CD4-positive, alpha-beta T cell treated with Interferon gamma for 1 hour (primary cell): ENCODE measurements at regions not wholly inside any gene's neighbourhood (a gene's known extent, or its start where the extent isn't known, plus 50 kb on each side); places are given as distances from the start of the nearest gene placed in this dataset.
"Not testable (repeated sequence)": the region's sequence is repeated elsewhere in the genome, so short reads cannot be mapped to it uniquely, and the experiment has no call there.

Experiments
- DNase-seq: peaks from one replicate; pipeline ENCODE4 v3.0.0-alpha.2; 2020

DNA sequence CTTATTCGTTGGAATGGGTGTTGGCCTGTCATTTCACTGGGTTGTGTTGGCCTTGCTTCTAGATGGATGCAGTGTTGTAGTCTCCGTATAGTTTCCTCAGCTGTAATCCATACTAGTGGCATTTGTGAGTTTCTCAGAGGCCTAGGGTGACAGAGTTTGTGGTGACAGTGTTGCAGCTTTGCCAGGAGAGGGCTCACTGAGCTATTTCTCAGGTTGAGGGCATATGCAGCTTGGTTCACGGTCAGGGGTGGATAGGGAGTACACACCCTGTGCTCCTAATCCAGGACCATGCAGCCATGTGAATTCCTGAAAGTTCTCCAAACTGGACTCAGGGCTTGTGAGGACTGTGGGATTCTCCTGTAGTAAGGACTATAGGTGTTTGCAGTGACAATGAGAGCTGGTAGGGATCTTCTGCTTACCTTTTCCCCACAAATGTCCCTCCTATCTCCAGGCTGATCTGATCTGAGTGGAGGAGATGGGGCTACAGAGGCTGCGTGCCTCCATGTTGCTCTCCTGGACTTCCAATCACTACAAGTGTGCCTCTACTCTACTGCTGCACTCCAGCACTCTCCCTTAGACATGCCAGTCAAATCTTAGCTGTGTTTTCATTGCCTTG, 229.0 kb downstream of the STK31 start:
- DNase-seq, result no peak

DNA sequence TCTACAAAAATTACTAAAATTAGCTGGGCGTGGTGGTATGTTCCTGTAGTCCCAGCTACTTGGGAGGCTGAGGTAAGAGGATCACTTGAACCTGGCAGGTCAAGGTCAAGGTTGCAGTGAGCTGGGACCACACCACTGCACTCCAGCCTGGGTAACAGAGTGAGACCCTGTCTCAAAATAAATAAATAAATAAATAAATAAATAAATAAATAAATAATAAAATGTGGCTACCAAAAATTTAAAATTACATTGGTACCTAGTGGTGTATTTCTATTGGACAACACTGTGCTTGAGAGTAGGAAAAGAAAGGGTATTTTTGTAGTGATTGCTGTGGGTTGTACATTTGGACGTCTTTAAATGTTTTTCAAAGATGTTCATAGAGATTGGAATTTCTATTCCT, 229.7 kb downstream of the STK31 start:
- not testable (repeated sequence) for DNase-seq

DNA sequence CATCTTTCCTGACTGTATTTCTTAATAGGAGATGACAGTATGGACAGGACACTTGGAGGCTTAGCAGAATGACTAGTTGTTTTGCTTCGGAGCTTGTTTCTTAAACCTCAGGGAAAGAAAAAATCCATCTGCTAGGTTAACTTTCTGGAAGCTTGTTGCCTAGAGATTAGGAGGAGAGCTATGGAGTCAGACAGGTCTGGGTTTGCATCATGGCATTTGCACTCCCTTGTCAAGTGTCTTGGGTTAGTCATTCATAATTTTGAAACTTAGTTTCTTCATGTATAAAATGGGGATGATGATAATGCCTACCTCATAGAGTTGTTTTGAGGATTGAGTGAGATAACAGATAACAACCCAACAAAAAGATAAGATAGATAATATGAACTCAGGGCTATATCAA, 231.5 kb downstream of the STK31 start:
- no peak for DNase-seq

DNA sequence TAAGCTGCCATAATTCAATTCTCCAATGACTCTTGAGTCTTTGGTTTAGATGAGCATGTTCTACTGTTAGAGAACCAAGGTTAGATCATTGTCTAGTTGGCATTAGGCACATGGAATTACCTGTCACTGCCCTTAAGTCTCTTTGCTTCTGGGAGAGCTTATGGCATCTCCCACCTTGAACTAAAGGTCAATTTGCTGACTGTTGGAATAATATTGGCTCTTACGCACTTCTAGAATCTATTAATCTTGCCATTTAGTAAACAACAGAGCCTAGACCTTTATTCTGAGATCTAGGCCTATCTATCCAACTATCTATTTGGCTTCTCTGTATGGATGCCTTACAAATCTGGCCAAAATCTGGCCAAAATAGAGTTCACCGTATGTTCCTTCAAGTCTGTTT, 232.0 kb downstream of the STK31 start:
- no peak for DNase-seq

DNA sequence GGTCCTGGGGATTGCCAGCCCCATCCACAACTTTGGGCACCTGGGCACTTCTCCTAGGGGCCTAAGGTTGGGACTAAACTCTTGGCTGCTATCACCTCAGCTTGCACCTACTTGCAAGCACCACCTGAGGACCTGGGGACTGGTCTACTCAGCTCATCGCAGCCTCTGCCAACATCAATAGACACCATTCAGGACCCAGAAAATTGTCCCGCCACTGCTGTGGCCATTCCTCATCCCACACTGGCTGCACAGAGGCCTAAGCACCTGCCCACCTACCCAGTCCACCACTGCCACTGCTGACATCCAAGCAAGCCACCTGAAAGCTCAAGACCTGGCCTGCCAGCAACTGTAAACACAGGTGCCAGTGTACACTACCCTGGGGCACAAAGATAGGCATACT, 234.1 kb downstream of the STK31 start:
- DNase-seq, result no peak

DNA sequence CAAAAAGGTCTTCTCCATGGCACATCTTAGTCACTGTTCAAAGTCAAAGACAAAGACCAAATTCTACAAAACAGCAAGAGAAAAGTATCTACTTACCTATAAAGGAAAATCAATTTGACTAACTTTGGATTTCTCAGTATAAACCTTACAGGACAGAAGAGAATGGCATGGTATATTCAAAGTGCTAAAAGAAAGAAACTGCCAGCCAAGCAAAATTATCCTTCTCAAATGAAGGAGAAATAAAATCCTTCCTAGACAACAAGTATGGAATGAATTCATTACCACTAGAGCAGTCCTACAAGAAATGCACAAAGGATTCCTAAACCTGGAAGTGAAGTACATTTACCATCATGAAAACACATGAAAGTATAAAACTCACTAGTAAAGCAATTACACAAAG, 235.5 kb downstream of the STK31 start:
- no peak for DNase-seq

DNA sequence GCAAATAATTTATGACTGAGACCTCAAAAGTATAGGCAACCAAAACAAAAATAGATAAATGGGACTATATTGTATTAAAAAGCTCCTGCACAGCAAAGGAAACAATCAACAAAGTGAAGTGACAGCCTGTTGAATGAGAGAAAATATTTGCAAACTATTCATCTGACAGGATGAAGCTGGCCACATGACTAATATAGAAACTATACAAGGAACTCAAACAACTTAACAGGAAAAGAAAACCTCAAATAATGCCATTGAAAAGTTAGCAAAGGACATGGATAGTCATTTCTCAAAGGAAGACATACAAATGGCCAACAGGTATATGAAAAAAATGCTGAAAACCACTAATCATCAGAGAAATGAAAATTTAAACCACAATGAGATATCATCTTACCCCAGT, 245.1 kb downstream of the STK31 start:
- no peak for DNase-seq

DNA sequence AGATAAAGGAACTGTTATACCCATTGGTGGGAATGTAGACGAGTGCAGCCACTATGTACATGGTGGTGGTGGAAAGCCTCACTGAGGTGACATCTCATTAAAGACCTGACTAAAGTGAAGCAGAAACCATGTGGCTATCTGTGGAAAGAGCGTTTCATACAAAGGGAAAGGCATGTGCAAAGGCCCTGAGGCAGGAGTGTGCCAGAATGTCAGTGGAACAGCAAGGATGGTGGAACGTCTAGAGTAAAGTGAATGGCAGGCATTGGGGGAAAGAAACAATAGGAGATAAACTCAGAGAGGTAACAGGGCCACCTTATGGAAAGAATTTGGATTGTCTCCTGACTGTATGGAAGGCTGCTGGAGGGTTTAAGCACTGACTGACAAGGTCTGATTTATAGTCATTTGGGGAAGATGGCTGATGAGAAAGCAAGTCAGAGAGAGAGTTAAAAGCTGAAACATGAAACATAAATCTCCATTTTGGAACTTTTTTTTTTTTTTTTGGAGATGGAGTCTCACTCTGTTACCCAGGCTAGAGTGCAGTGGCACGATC, 245.7 kb downstream of the STK31 start:
- DNase-seq, result no peak

DNA sequence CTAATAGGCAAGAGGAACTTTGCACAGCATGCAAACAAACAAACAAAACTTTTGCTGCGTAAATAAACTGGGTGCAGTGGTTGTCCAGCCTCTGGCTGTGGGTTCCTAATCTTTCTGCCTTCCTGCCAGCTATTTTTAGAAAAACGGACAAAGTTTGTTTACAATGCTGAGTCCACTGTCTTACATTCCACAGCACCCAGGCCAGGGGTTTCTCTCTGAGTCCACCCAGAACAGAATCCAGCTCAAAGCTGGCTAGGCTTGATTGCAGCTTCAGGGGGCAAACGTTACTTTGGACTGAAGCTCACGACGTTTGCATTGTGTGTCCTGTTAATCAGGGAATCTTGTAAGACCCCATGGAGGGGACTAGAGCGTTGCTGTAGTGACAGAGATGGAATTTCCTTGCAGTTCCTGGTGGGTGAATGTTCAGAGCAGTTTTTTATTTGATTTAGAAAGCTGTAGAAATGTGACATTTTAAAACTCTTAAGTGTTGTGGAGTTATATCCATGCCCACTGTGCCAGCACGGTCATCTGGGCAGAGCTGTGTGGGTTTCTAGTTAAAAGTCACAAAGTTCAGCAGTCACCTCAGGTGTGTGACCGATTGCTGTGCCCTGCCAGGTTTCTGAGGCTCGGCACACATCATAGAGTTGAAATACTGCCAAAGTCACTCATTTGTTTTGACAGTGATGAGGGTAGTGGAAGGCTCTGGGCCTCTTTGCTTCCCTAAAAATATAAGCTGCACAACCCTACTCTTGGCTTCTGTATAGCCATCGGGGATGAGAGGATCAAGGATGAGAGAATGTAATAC, 247.0 kb downstream of the STK31 start:
- DNase-seq, result no peak

DNA sequence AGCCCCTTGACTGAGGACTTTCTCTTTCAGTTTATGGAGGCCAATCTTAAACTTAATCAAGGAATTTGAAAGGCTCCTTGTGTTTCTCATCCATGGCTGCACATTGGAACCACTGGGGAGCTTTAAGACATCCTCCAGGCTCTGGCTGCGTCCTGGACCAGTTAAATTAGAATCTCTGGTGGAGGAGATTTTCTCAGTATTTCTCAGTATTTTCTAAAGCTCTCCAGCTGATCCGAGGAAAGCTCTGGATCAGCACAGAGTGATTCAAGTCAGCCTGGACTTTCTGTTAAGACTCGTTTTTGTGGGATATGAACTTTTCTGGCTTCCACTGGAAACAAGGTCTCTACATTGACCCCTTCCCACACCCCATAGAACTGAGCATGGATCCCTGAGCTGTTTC, 249.8 kb downstream of the STK31 start:
- DNase-seq, result no peak

DNA sequence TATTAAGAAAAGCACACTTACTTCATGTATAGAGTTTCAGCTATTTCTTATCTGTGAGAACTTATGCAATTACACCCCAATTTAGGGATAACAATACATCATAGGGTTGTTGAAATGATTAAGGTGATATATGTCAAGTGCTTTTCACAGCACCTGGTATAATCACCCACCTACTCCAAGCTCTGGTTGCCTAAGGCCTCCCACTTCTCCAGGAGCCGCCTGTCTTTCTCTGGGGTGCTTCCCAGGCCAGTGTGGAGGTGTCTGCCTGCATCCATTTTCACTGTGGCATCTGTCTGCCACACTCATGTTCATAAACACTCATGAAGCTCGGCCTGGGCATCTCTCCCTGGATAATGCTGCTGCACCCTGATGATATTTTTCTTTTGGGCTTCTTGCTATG, 250.3 kb downstream of the STK31 start:
- no peak for DNase-seq

DNA sequence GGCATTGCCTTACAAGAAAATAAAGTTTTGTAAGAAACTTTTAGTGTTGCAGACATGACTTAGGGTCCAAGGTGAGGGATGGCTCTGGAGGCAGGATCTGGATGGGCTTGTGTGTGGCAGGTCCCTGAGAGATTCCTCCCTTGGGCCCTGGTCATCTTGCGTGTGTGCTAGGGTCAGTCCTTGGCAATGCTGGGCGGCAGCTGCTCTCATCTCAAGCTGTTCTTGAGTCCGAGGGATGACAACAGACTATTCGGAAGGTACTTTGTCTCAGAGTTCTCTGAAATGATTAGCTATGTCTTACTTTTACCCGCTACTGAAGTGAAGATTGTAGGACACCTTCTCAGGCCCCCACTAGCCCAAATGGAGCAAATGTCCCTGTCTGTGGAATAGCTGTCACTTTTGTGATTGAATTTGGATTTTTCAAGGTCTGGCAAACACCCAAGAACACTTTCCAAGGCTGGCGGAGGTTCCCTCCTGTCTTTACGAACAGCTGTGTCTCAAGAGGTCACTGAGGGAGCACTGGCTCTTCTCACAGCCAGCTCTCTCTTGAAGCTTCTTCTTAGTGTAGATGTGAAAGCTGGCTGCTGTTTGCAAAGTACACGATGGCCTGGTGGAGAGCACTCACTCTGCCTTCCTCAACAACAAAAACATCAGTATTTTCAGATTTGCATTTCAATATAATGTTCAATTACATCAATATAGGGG, 253.6 kb downstream of the STK31 start:
- DNase-seq, result no peak

DNA sequence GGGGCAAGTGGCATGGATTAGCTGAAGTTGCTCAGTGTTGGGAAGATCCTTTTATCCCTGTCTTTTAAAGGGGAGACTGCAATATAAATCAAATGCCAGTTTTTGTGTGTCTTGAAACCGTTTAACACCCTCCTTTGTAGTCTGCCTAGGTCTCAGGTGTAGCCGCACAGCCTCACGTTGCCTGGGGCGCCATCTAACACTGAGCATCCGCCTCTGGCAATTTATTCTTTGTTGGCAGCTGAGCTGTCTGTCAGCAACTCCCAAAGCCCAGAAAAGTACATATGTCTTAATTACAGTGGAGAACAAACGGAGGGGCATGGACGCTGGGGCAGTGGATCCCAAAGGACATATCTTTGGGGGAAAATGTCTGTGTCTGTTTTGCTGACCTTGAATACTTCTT, 254.7 kb downstream of the STK31 start:
- DNase-seq, result no peak

DNA sequence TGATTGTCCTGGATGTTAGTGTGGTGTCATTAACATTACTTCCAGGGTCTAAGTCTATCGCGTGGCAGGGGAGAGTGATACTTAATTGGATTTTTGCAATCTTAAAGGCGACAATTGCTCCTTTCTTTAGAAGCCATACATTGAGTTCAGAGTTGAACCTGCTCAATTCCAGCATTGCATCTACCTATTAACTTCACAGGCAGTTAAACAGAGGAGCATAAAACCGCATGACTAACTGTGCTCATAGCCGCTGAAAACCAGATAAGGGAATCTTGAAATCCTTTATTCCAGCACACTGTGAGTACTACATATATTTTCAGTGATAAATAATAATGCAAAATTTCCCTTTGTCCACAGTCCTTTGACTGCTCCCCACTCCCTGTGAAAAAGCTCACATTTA, 255.3 kb downstream of the STK31 start:
- DNase-seq, result no peak

DNA sequence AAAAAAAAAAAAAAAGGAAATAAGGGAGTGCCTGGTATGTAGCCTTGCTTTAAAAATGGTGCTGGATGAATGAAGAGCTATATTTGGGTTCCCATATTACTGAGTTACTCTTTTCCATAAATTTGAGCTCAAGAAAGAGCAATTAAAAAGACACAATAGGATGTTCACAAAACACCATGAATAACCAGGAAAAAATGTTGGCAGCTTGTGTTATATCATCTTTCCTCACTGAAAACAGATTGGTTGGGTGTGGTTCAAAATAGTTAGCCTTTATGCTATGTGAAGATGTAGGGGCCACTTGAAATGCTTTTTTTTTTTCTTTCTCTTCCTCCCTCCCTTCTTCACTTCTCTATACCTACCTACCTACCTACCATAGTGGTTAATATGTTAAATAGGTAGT, 256.9 kb downstream of the STK31 start:
- no peak for DNase-seq

DNA sequence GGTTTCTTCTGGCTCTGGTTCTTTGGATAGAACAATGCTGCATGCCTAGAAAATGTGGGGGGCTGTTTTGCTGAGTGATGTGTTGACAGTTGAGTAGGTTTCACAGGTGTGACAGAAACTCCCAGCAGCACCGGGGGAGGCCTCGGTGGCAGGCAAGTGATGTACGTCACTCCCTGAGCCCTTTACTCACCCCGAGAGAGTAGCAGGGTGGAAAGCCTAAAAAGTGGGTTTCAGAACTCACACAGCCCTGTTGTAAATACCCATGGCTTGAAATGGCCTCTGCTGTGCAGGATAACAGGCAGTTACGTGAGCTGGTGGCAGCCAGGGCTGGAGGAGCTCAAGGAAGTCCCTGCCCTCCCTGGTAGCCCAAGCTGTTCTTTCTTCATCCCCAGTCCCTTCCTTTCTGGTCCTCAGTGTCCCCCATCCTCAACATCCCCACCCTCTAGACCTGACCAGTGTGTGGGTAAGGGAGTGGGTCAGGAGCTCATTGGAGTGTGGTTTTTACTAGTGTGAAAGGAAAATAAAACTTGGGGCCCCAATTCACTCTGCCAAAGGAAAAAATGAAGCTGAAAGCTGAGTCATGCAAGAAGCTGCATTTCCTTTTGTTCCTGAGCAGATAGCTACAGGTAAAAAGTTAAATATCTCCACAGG, 258.1 kb downstream of the STK31 start:
- no peak for DNase-seq

DNA sequence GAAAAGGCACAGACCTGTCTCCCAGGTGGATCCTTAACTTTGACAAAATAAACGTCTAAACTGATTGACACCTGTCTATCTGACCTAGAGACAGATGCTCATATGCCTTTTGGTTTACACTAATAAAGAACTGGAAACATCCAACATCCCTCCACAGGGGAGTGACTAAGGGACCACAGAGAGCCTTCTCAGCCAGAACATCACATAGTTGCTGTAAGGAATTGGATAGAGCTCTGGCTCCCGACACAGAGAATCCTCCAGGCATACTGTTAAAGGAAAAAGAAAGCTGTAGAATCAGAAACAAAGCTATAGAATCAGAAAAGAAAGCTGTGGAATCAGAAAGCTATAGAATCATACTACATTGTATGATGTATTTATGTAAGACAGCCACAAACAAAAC, 258.8 kb downstream of the STK31 start:
- no peak for DNase-seq

DNA sequence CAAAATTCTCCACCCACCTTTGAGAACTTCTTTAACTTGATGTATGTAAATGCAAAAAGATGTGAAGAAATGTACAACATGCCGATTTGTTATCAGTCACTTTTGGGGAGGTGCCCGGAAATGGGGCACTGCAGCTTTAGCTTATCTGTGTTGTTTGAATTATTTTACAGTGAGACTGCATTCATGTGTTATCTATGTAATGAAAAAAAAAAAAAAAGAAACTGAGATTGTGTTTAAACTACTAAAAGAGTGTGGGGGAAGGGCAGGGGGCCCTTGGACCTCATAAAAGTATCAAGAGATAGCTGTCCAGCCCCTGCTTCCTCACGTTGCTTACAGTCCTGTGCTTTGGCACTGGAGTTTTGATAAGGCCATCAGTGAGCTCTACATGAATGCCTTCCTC, 259.4 kb downstream of the STK31 start:
- no peak for DNase-seq

DNA sequence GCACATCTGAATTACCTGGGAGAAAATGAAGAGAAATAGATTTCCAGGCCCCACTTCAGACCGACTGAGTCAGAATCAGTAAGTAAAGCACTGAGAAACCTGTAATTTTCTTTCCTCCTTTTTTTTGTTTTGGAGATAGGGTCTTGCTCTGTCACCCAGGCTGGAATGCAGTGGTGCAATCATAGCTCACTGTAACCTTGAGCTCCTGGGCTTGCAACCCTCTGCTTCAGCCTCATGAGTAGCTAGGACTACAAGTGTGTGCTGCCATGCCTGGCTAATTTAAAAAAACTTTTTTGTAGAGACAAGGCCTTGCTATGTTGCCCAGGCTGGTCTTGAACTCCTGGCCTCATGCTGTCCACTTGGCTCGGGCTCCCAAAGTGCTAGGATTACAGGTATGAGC, 260.2 kb downstream of the STK31 start:
- DNase-seq, result no peak

DNA sequence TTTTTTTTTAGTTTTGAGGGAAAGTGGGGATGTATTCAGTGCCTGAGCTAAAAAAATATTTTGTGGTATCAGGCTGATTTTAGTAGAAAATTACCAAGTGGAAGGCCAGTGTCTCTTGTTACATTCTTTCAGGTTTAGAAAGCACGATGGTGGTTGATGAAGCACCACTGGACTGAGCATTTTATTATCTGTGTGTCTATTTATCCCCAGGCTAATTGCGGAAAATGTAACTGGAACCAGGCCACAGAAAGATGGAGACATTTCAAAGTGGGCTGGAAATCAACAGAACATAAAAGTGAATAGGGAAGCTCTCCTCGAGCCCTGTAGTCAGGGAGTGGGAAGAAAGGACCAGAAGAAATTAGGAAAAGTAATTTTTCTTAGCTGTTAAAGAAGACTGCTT, 261.0 kb downstream of the STK31 start:
- no peak for DNase-seq

DNA sequence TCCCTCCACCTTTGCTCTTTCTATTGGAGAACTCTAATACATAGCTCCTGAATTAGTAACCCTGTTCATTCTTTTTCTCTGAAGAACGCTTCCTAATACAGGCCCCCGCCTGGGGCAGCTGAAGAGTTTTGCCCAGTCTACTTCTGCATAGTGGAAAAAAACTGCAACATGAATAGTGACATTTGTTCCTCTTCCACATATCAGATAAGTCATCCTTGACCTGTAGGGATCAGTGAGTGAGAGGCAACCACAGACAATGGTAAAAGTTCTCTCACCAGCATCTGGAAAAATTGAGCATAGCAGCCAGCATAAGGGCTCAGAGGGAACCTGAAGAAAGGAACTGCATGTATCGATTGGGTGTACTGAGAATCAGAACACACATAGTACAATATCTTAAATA, 262.0 kb downstream of the STK31 start:
- DNase-seq, result no peak

DNA sequence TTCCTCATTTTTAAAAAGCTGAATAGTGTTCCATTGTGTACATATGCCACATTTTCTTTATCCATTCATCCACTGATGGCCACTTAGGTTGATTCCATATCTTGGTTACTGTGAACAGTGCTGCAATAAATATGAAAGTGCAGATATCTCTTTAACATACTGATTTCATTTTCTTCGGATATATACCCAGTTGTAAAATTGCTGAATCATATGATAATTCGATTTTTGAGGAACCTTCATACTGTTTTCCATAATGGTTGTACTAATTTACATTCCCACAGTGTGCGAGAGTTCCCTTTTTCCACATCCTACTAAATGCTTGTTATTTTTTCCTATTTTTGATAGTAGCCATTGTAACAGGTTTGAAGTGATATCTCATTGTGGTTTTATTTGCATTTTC, 263.2 kb downstream of the STK31 start:
- no peak for DNase-seq

DNA sequence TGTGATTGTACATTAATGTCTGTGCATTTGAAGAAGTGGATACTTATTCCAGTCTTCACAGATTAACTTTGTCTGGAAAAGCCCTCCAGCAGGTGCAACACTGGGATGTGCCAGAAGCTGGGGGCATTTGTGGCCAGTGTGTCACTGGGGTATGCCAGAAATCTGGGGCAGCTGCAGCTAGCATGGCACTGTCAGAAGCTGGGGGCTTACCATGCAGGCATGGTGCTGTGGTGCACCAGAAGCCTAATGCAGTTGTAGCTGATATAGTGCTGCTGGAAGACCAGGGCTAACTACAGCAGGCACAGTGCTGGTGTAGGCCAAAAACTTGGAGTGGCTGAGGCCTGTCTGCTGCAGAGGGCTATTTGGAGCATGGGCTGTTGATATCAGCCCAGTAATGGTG, 270.1 kb downstream of the STK31 start:
- no peak for DNase-seq

DNA sequence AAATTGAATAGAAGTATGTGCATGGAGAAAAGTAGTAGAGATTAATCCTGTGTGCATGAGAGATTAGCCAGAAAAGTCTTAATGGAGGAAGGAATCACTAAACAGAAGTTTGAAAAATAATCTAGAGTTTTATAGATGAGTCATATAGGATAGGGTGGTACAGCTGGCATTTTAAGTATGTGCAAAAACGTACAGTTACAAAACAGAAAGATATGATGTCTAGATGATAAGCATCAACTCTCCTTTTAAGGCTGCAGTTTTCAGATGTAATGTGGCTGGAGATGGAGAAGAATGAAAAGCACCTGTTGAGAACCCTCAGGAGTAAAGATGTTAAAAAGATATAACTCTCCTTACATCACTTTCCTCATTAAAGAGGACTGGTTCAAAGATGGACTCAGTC, 271.3 kb downstream of the STK31 start:
- no peak for DNase-seq
